HCT116 (cell line): ENCODE measurements at regions not wholly inside any gene's neighbourhood (a gene's known extent, or its start where the extent isn't known, plus 50 kb on each side); places are given as distances from the start of the nearest gene placed in this dataset.

Experiments
- CTCF ChIP-seq, 3 experiments: fragments of 200-600 bp in 1 of 3; sonication (generic) in 1 of 3; IDR thresholded peaks in 2 of 3; conservative IDR thresholded peaks in 1 of 3; 2 replicates each; pipeline ENCODE4 v1.5.1; 2012 to 2017; ENCODE audit warnings: low read depth in 2 of 3, low read length in 2 of 3, antibody characterized with exemption in 1 of 3, borderline replicate concordance in 1 of 3, control low read depth in 1 of 3, mild to moderate bottlenecking in 1 of 3, mixed read lengths in 1 of 3, mixed run types in 1 of 3, moderate library complexity in 1 of 3; ENCODE audit not compliant: insufficient read depth in 1 of 3
- EZH2phosphoT487 ChIP-seq: fragments of 200-600 bp; IDR thresholded peaks from 2 replicates; pipeline ENCODE4 v1.6.1; 2018; ENCODE audit warnings: antibody characterized with exemption, borderline replicate concordance
- MAX ChIP-seq: IDR thresholded peaks from 2 replicates; pipeline ENCODE4 v1.6.1; 2012
- POLR2A ChIP-seq: IDR thresholded peaks from 2 replicates; pipeline ENCODE4 v1.7.0; 2011; ENCODE audit warnings: borderline replicate concordance; ENCODE audit not compliant: insufficient read depth, insufficient read length; ENCODE audit errors: extremely low read depth
- RAD21 ChIP-seq: IDR thresholded peaks from 2 replicates; pipeline ENCODE4 v1.6.1; 2012; ENCODE audit warnings: low read depth, mild to moderate bottlenecking
- REST ChIP-seq: IDR thresholded peaks from 2 replicates; pipeline ENCODE4 v1.6.1; 2012; ENCODE audit warnings: low read depth
- SP1 ChIP-seq: IDR thresholded peaks from 2 replicates; pipeline ENCODE4 v1.6.1; 2012; ENCODE audit warnings: low read depth
- YY1 ChIP-seq: IDR thresholded peaks from 2 replicates; pipeline ENCODE4 v1.6.1; 2011; ENCODE audit warnings: low read length, low read depth, moderate library complexity, mild to moderate bottlenecking; ENCODE audit not compliant: insufficient replicate concordance; ENCODE audit errors: extremely low read depth

- TF ChIP-seq CTCF (IDR thresholded peaks at IDR 0.05 in 2 of 3, conservative IDR thresholded peaks at IDR 0.05 in 1 of 3; ENCODE audit: borderline replicate concordance in 1 of 3, insufficient read depth in 1 of 3, low read depth in 2 of 3, low read length in 2 of 3) = no peak
- no peak for TF ChIP-seq EZH2phosphoT487
- no peak for TF ChIP-seq POLR2A
- no peak for TF ChIP-seq RAD21
- TF ChIP-seq SP1 = no peak
- TF ChIP-seq YY1 = no peak
- no peak for TF ChIP-seq MAX
- no peak for TF ChIP-seq REST
Observed at GRCh38 chr7:12154119-12154518, 57.0 kb upstream of the TMEM106B start.
